HuH-7.5 (cell line): ENCODE measurements at regions not wholly inside any gene's neighbourhood (a gene's known extent, or its start where the extent isn't known, plus 50 kb on each side); places are given as distances from the start of the nearest gene placed in this dataset.
"Not testable (repeated sequence)": the region's sequence is repeated elsewhere in the genome, so short reads cannot be mapped to it uniquely, and the experiment has no call there.

ENCODE experiments used
- DNase-seq: peaks from one replicate; pipeline ENCODE4 v3.0.0; 2011; ENCODE audit warnings: low spot score

DNA sequence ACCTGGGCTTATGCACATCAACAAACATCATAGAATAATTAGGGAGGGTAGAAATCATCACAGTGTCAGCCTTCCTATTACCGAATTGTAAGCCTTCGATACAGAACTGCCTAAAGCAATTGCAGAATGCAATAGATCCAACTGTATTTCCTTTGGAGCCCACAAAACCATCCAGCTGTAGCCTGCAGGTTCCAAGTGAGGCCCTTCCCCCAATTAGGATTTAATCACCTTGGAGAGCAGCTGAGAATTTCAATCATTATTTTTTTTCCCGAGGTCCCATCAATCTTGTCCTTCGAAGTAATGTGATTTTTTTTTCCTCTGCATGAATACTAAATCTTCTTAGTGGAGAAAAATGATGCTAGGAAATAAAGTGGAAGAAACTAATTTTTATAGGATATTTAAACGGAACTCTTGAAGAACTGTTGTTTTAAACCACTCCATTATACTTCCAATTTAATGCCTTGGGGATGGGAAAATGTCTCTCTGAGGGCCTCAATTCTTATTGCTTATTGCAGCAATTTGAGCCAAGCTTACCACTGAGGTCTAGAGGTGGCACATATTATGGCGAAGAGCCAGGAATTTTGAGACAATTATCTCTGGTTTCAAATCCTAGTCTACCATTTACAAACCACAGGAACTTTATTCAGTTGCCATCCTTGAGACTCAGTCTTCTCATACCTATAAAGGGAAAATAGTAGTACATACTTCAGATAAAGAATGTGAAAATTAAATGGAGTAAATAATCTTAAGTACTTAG lies 953.4 kb upstream of the IGFBP7 start:
- no peak for DNase-seq

DNA sequence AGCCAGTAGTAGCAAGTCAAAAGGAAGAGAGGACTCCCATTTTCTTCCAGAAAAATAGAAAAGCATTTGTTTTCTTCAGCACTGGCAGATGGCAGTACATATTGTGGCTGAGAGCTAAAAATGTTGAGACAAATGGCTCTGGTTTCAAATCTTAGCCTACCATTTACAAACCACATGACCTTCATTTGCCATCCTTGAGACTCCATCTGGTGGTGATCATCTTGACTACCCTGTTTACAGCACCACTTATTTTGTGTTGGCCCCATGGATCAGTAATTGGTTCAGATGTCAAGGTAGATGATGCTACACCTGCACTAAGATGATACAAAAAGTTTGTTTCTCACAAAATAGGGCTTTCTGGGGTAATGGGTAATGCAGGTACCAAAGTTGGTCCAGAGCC lies 951.8 kb upstream of the IGFBP7 start:
- no peak for DNase-seq

DNA sequence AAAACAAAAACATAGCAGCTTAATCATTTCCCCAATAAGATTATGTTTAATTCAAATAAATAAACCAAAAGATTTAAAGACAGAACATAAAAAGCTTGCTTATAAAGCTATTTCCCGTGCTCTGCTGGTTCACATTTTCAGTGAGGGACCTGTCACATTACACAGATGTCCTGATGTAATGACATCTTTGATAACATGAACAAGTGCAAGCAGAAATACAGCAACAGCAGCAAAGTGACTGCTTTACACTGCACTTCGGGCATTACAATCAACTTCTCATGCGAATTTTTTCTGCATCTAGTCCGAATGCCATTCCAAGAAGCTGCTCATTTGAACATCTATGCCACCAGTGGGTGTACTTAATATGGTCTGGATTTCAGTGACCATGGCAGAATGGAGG lies 940.3 kb upstream of the IGFBP7 start:
- no peak for DNase-seq

DNA sequence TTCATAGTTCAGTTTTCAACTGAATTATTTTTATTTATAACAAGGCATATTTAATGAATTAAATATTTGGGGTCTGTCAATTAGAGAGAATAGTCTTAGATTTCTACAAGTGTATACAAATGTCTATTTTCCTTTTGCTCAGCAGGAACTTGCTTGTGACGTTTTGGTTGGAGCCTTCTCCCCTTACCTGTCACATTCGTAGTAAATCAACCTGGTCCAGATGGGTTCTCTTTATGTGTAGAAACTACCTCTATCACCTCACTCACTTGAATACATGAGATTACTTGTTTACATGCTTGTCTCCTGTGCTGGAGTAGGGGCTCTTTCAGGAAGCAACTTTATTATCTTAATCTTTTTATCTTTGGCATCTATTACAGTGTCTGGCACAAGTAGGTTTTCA lies 938.3 kb upstream of the IGFBP7 start:
- no peak for DNase-seq

DNA sequence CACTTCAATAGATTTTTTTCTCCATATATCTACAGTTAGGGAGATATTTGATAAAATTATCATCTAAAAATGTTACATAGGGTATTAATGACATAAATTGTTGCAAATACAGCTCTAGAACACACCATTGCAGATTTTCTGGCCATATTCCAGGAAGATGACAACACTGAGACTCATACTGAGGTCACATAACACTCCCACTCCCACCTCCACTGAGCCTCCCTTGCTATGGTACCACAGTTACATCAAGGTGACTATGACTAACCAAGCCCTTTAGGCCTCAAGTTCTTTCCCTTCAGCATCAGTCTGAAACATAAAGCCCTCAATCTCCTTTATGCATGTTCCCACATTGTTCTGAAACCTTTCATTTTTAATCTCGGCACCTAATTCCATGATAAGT lies 932.0 kb upstream of the IGFBP7 start:
- DNase-seq, result no peak

DNA sequence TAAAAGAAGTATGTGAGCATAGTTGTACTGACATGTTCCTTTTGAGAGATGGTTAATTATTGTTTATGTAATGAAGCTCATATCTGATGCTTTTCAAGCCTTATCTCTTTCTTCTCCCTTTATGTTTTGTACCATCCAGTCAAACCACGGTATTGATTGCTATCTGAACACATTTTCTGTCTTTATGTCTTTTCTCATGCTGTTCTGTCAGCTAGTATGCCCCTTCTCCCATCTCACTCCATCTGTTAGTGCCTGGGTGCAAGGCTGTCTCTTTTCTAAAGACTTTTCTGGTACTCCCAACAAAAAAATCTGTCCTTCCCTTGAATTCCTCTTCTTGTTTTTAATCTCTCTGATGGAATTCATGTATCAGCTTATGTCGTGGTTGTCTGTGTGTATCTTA lies 883.8 kb upstream of the IGFBP7 start:
- no peak for DNase-seq

DNA sequence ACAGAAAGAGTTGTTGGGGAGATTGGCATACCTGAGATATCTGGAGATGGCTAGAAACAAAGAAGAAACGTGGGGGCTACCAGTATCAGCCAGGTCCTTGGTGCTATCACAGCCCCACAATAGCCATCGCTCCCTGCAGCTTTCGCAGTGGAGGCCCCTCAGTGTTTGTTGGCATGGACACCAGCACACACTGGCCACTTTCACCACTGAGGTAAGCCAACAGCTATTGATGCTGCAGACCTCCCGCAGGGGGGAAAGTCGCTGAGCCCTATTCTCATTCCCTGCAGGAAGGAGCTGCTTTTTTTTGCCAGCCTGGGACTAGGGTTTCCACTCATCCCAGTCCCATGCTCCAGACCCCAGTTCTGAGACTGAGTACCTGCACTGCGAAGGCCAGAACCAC lies 879.2 kb upstream of the IGFBP7 start:
- DNase-seq, result no peak

DNA sequence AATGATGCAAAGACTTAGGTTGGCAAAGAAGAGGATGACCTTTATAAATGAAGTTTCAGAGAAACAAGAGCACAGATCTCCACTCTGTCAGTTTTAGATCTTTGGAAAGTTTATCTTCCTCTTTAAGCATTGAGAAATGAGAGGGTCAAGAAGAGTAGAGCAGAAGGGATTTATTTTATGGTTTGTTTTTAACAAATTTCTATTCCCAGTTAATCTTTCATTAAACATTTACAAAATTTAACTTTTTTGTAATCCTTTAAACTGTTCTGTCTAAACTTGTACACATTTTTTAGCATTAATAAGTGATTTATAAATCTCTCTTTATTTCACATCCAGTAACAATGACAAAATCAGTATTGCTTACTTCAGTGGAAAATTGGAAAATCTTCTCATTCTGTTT lies 875.0 kb upstream of the IGFBP7 start:
- no peak for DNase-seq

DNA sequence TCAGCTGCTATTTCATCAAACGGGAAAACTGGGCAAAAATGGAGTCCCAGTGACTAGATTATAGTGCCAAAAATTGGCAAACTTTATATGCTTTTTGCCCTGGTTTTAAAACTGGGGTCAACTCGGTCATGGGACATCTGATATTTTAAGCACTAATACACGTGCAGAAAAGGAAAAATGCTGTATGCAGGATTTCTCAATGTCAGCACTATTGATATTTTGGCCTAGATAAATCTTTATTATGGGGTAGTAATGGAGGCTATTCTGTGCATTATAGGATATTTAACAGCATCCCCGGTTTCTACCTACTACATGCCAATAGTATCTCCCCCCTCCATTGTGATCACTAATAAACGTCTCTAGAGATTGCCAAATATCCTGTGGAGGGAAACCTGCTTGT lies 870.9 kb upstream of the IGFBP7 start:
- DNase-seq, result no peak

DNA sequence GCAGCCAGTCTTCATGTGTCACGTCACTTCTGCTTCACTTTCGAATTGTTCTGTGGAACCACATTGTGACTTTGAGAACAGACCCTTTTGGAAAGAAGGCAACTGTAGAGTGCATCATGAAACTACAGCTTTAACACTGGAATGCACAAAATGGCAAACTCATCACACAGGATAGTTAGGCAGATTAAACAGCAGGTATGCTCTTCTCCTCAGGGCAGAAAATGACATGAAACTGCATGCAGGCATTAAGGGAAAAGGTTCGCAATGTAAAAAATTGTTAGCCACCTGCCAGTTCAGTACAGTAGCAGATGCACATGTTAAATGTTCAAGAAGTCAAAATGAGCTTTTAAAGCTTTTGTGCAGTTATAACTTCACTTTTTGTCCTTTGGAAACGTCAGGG lies 864.6 kb upstream of the IGFBP7 start:
- DNase-seq, result no peak

DNA sequence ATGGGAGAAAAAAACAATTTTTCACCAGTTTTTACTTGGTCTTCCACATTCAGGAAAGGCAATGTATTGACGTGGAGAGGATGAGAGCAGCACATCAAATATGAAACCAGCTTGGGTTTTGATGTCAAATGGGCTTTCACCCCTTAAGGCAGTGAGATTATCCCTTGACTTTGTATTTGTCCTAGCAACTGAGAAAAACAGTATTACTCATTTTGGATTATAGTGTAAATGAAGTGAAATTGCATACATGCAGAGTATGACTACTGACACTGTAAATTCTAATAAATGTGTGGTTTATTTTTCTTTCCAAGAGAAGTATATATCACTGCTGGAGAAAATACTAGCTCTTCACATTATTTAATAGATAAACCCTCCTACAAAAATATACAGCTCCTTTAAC lies 863.6 kb upstream of the IGFBP7 start:
- no peak for DNase-seq

DNA sequence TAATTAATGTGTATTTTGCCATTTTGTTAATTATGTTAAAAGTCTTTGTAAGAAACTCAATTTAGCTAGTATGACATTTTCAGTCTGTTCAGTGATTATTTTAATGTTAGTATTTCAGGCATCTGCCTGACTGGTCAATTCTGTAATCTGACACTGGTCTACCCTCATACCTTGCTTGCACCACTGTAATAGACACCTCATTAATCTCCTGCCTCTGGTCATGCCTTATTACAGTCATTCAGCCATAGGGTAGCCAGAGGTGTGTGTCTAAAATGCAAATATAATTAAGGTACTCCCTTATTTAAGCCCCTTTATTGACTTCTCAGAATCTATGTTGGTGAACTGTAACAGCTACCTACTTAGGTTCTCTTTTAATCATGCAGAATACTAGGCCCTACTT lies 861.1 kb upstream of the IGFBP7 start:
- DNase-seq, result no peak

DNA sequence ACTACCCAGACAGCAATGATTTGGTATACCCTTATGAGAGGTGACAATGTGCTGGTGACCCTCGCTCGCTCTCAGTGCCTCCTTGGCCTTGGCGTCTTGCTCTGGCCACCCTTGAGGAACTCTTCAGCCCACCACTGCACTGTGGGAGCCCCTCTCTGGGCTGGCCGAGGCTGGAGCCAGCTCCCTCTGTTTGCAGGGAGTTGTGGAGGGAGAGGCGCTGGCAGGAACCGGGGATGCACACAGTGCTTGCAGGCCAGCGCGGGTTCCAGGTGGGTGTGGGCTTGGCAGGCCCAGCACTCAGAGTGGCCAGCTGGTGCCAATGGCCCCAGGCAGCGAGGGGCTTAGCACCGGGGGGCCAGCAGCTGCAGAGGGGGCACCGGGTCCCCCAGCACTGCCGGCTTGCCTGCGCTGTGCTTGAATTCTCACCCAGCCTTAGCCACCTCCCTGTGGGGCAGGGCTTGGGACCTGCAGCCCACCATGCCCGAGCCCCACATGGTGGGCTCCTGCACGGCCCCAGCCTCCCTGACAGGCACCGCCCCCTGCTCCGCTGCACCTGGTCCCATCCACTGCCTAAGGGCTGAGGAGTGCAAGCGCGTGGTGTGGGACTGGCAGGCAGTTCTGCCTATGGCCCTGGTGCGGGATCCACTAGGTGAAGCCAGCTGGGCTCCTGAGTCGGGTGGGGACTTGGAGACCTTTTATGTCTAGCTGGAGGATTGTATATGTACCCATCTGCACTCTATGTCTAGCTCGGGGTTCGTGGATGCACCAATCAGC lies 857.0 kb upstream of the IGFBP7 start:
- DNase-seq, result no peak

DNA sequence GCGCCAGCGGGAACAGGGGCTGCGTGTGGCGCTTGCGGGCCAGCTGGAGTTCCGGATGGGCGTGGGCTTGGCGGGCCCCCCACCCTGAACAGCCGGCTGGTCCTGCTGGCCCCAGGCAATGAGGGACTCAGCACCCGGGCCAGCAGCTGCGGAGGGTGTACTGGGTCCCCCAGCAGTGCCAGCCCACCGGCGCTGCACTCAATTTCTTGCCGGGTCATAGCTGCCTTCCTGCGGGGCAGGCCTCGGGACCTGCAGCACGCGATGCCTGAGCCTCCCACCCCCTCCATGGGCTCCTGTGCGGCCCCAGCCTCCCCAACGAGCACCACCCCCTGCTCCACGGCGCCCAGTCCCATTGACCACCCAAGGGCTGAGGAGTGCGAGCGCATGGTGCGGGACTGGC lies 855.2 kb upstream of the IGFBP7 start:
- not testable (repeated sequence) for DNase-seq

DNA sequence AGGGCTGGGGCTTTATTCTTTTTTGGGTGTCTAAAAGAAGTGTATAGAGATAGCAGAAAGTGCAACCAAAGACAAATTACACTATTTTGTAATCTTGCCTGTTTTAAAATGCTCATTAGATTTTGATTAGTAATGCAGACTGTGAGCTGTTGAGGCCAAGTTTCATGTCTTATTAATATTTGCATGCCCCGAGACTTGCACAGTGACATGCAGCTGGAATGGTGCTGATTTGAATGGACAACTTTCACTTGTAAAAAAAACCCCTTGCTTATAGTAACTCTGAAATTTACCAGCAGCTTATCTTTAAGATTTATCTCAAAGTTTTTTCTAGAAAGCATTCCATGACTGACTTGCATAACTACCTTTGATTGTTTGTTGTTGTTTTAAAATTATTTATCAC lies 835.1 kb upstream of the IGFBP7 start:
- DNase-seq, result no peak

DNA sequence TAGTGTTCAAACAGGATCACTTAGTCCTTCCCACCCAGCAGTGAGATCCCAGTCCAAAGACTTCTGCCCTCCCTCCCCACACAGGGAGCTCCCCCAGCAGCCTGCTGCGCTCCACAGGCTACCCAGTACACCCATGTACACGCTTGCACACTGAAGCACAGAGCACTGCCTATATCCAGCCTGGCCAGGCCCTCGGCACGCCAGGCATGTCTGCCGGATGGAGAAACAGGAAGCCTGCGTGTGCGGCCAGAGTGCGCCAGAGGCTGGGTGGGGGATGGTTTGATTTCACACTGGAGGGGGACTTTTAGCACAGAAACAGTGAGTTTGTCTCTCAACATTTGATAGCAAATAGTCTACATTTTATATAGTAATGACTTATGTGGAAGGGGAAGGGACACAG lies 833.5 kb upstream of the IGFBP7 start:
- no peak for DNase-seq

DNA sequence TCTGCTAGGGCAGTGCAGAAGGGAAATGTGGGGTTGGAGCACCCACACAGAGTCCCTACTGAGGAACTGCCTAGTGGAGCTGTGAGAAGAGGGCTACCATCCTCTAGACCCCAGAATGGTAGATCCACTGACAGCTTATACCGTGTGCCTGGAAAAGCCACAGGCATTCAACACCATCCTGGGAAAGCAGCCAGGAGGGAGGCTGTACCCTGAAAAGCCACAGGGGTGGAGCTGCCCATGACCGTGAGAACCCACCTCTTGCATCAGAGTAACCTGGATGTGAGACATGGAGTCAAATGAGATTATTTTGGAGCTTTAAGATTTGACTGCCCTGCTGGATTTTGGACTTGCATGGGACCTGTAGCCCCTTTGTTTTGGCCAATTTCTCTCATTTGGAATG lies 827.1 kb upstream of the IGFBP7 start:
- not testable (repeated sequence) for DNase-seq

DNA sequence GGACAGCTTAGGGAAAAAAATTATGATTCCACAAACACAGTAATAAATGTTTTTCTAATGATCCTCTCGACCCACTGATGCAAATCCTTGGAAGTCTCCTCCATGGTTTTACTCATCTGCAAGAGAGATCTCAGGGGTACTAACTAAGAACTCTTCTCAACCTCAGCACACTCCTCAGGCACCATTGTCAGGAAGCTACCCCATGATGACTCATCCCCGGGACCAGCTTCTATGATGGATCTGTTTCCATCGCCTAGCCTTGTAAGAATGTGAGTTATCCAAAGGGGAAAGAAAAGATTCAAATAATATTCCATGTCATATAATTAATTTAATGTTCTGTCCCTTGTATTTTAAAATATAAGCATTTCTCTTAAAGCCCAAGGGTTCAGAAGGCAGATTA lies 816.1 kb upstream of the IGFBP7 start:
- no peak for DNase-seq

DNA sequence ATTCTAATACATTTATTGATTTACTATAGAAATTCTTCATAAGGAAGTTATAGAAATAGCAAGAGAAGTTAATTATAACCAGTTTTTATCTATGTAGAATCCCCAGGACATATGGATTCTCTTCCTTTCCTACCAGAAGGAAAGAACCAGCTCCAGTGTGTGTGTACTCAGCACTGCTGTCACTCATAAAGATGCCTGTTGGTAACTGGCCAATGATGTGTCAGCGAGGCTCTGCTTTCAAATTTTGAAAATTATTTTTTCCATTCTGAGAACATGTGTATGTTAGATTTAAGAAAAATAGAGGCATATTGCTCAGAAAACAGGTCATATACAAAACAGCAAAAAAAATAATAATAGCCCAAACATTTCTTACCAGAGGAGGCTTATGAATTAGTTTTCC lies 814.8 kb upstream of the IGFBP7 start:
- DNase-seq, result no peak

DNA sequence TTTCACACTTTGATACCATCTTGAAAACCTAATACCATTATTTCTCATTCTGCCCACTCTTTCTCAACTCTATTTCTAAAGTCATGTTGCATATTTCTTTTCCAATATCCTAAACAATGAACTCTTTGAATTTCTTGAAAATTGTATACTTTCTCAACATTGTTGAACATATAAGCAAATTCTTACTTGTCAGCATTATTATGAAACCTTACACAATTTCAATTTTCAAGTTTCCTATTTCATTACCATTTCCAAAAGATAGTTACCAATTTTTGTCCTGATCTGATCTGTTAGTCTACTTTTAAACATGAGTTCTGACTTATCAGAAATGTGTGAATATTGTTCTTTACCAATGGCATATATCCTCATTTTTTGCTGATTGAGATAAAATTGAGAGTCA lies 806.3 kb upstream of the IGFBP7 start:
- DNase-seq, result no peak

DNA sequence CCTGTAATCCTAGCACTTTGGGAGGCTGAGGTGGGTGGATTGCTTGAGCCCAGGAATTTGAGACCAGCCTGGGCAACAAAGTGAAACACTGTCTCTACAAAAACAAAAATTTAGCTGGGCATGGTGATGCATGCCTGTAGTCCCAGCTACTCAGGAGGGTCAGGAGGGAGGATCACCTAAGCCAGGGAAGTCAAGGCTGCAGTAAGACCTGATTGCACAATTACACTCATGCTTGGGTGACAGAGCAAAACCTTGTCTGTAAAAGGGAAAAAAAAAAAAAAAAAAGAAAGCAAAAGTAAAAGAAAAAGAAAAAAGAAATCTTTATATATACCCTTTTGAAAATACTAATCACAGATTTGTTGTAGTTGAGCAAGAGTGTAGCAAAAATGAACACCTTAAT lies 801.0 kb upstream of the IGFBP7 start:
- DNase-seq, result no peak

DNA sequence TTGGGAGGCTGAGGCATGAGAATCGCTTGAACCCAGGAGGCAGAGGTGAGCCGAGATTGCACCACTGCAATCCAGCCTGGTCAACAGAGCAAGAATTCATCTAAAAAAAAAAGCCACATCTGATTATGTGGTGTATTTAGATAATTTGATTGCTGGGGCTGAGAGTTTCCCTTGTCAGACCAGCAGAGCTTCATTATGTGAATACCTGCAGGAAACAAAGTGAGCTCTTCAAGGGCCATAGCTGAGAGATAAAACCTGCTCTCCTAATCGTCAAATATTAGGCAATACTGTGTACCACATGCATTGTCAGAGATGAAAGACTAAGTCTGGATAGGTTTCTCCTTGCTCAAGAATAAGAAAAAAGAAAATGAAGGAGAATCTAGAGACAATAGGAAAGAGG lies 800.0 kb upstream of the IGFBP7 start:
- no peak for DNase-seq

DNA sequence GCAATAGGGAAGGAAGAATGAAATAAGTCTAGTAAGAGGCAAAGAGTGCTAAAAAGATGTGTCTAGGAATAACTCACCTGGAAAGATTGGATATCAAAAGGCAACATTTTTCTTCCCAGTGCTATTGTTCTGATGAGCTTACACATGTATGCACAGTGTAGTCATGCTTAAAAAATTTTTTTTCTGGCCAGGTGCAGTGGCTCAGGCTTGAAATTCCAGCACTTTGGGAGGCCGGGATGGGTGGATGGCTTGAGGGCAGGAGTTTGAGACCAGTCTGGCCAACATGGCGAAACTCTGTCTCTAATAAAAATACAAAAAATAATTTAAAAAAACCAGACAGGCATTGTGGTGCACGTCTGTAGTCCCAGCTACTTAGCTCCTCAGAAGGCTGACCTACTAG lies 795.8 kb upstream of the IGFBP7 start:
- no peak for DNase-seq

DNA sequence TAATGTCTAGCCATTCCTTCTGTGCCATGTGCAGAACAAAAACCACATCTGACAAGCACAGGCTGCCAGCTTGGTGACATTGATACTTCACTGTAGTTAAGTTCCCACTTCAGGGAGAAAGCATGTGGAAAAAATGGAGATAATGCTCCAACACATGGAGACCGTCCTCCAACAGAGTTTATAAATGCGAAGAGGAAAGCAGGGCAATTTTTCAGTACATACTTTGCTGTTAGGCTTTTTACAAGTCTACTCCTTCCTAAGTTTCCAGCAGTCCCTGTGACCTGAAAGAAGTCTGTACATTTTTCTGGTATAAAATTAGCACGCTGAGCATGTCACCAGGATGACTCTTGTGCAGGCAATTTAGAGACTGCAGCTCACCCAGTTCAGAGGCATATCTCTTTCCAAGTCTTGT lies 766.9 kb upstream of the IGFBP7 start:
- DNase-seq, result no peak
